ENCODE measurements at regions not wholly inside any gene's neighbourhood (a gene's known extent, or its start where the extent isn't known, plus 50 kb on each side); places are given as distances from the start of the nearest gene placed in this dataset.

DNA sequence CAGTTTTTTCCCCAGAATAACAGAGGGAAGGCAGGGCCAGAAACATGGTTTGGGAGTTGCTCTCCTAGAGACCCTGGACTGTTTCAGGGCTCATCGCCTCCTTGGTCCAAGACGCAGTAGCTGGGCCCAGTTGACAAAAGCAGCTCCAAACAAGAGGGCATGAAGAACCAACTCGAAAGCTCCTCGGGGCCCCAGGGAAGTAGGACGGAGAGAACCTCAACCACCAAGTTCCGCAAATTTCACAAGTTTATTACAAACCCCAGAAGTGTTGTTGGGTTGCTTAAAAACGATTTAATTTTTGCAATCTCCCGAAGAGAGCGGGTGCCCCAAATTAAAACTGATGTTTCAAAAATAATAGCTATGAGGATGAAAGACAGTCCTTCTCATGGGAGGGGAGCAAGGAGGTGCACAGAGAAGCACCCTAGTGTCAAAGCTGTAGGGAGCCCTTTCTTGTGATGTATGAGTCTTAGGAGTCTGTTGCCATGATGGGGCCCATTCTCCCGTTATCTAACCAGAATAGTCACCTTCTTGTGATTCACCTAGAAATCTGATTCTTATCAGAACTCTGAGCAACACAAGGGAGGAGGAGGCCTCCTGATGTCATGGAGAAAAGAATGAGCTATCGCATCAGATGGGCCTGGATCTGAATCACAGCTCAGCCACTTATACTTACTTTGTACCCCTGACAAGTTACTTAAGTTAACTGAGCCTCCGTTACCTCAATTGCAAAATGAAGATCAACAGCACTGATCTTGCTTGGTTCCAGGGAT lies 165.7 kb upstream of the IRF2BP2 start:
- peaks cover 14% of the 10 kb centered on the region for H3K4me1 ChIP-seq
- peaks cover 5% of the 10 kb centered on the region for H3K27me3 Mint-ChIP-seq (ENCODE audit: insufficient read depth, low read depth)
- no peak overlapping the region for H2AFZ ChIP-seq (replicated peaks)
- H3K4me3 ChIP-seq, result no peak overlapping the region
- no peaks in the 10 kb centered on the region for H3K36me3 Mint-ChIP-seq
- H3F3A ChIP-seq (ENCODE audit: low read depth), result no peaks in the 10 kb centered on the region
- H3K4me2 ChIP-seq, result no peak overlapping the region
- no peak overlapping the region for H3K27ac Mint-ChIP-seq
- no peak overlapping the region for H3K27ac ChIP-seq
- TF ChIP-seq, protein P1, sequence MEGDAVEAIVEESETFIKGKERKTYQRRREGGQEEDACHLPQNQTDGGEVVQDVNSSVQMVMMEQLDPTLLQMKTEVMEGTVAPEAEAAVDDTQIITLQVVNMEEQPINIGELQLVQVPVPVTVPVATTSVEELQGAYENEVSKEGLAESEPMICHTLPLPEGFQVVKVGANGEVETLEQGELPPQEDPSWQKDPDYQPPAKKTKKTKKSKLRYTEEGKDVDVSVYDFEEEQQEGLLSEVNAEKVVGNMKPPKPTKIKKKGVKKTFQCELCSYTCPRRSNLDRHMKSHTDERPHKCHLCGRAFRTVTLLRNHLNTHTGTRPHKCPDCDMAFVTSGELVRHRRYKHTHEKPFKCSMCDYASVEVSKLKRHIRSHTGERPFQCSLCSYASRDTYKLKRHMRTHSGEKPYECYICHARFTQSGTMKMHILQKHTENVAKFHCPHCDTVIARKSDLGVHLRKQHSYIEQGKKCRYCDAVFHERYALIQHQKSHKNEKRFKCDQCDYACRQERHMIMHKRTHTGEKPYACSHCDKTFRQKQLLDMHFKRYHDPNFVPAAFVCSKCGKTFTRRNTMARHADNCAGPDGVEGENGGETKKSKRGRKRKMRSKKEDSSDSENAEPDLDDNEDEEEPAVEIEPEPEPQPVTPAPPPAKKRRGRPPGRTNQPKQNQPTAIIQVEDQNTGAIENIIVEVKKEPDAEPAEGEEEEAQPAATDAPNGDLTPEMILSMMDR (IDR thresholded peaks at IDR 0.05), result no peak
- TF ChIP-seq EZH2phosphoT487 (IDR thresholded peaks at IDR 0.05) (no peak), EZH2 (IDR thresholded peaks at IDR 0.05) (no peak)
- H3K9ac ChIP-seq, result no peak overlapping the region
- H3K4me1 Mint-ChIP-seq, result peaks cover 17% of the 10 kb centered on the region
- no peak overlapping the region for H3K4me3 Mint-ChIP-seq
- no peaks in the 10 kb centered on the region for H3K9me3 ChIP-seq (ENCODE audit: low read depth)
- H4K20me1 ChIP-seq (ENCODE audit: low read depth), result no peaks in the 10 kb centered on the region
- peaks cover 3% of the 10 kb centered on the region for H3K9me3 Mint-ChIP-seq
- DNase-seq (ENCODE audit: low spot score), result no peak
- H3K36me3 ChIP-seq, result no peaks in the 10 kb centered on the region
- peaks cover 22% of the 10 kb centered on the region for H3K27me3 ChIP-seq
- H3K79me2 ChIP-seq (ENCODE audit: low read depth), result no peaks in the 10 kb centered on the region

DNA sequence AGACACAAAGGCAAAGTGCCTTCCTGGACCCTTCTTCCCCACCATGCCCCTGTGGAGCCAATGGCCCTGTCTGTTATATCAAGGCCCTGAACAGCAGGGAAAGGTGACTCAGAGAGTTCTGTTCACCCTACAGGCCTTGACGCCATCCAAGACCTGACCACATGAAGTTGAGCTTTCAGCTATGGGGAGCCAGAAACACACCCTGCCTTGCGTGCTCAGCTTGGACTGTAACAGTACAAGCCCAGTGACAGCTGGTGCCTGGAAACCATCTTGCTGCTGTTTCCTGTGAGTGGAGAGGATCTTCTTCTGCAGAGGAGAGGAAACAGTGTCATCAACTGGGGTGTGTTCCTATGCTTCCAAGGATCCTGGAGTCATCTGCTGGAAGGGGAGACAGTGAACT lies 165.0 kb upstream of the IRF2BP2 start:
- peaks cover 20% of the 10 kb centered on the region for H3K27me3 ChIP-seq
- no peaks in the 10 kb centered on the region for H3K36me3 ChIP-seq
- no peak overlapping the region for H3K4me2 ChIP-seq
- H3K27ac Mint-ChIP-seq, result no peak overlapping the region
- H3K9me3 Mint-ChIP-seq, result peaks cover 3% of the 10 kb centered on the region
- no peak overlapping the region for H3K27ac ChIP-seq
- peaks cover 21% of the 10 kb centered on the region for H3K4me1 ChIP-seq
- TF ChIP-seq EZH2 (IDR thresholded peaks at IDR 0.05), result no peak
- no peak for TF ChIP-seq EZH2phosphoT487 (IDR thresholded peaks at IDR 0.05)
- TF ChIP-seq, protein P1 (IDR thresholded peaks at IDR 0.05), result no peak
- no peaks in the 10 kb centered on the region for H3K79me2 ChIP-seq (ENCODE audit: low read depth)
- H4K20me1 ChIP-seq (ENCODE audit: low read depth), result no peaks in the 10 kb centered on the region
- H3K4me3 ChIP-seq, result no peak overlapping the region
- H3K4me1 Mint-ChIP-seq, result peaks cover 24% of the 10 kb centered on the region
- H2AFZ ChIP-seq (replicated peaks), result no peak overlapping the region
- H3K27me3 Mint-ChIP-seq (ENCODE audit: insufficient read depth, low read depth), result peaks cover 5% of the 10 kb centered on the region
- H3F3A ChIP-seq (ENCODE audit: low read depth), result no peaks in the 10 kb centered on the region
- H3K9ac ChIP-seq, result no peak overlapping the region
- H3K36me3 Mint-ChIP-seq, result no peaks in the 10 kb centered on the region
- DNase-seq (ENCODE audit: low spot score), result no peak
- H3K9me3 ChIP-seq (ENCODE audit: low read depth), result no peaks in the 10 kb centered on the region
- H3K4me3 Mint-ChIP-seq, result no peak overlapping the region

DNA sequence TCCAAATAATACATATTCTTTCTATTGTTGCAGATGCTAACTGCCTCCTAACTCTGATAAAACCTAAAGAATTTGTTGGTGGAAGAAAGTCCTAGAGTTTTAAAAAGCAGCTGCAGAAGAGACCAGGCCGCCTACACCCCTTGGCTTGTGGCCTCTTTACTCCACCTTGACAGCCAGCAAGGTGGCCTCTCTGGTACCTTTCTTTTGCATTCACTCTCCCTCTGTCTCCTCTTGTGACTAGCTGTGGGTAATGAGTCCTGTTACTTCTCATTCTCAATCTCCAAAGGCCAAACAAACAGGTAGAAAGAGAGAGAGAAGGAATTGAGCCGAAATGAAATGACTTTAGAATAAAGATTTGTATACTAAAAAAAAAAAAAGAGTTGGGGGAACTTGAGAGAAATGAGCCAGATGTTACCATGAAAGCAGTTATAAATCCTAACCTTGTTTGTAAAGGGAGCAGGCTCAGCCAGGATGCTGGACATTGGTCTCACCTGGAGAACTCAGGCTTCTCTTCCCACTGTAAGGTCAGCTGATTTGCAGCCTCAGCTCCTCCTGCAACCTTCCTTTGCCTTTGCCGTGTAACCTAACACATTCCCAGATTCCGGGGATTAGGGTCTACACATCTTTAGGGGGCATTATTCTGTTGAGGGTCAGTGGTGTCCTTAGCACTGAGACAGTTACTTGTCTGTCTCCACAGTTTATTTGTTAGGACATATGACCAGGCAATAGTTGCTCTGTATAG lies 164.1 kb upstream of the IRF2BP2 start:
- Histone ChIP-seq H3F3A (ENCODE audit: low read depth) (no peaks in the 10 kb centered on the region), H3K4me2 (no peak overlapping the region), H3K27ac (no peak overlapping the region), H3K4me1 (peaks cover 23% of the 10 kb centered on the region), H3K79me2 (ENCODE audit: low read depth) (no peaks in the 10 kb centered on the region), H3K27me3 (peaks cover 20% of the 10 kb centered on the region), H3K9ac (no peak overlapping the region), H3K4me3 (no peak overlapping the region), H3K9me3 (ENCODE audit: low read depth) (no peaks in the 10 kb centered on the region), H2AFZ (replicated peaks) (no peak overlapping the region), H3K36me3 (no peaks in the 10 kb centered on the region), H4K20me1 (ENCODE audit: low read depth) (no peaks in the 10 kb centered on the region)
- Mint-ChIP-seq H3K36me3 (no peaks in the 10 kb centered on the region), H3K9me3 (peaks cover 3% of the 10 kb centered on the region), H3K27me3 (ENCODE audit: insufficient read depth, low read depth) (peaks cover 5% of the 10 kb centered on the region), H3K27ac (no peak overlapping the region), H3K4me1 (peaks cover 33% of the 10 kb centered on the region), H3K4me3 (no peak overlapping the region)
- TF ChIP-seq, protein P1 (IDR thresholded peaks at IDR 0.05), result no peak
- no peak for TF ChIP-seq EZH2phosphoT487 (IDR thresholded peaks at IDR 0.05)
- TF ChIP-seq EZH2 (IDR thresholded peaks at IDR 0.05), result no peak
- DNase-seq (ENCODE audit: low spot score), result no peak

Data from neural progenitor cell (in vitro differentiated cells).